Ascending aorta (tissue), 2 donors: ENCODE measurements at regions not wholly inside any gene's neighbourhood (a gene's known extent, or its start where the extent isn't known, plus 50 kb on each side); places are given as distances from the start of the nearest gene placed in this dataset.
A peak's percentile ranks its signal among the peaks of the same experiment; 100 is the strongest.
"Not testable (repeated sequence)": the region's sequence is repeated elsewhere in the genome, so short reads cannot be mapped to it uniquely, and the experiment has no call there.

ENCODE experiments used
- DNase-seq, 2 donors: peaks; one replicate each; pipeline ENCODE4 v3.0.0-alpha.2; 2019; ENCODE audit warnings: low spot score in 2 of 2
- H3K27ac ChIP-seq, 2 donors: fragments of 200-600 bp; sonication (generic); one replicate each; pipeline ENCODE4 v1.5.1; 2016 to 2017; ENCODE audit warnings: mild to moderate bottlenecking in 1 of 2
- H3K27me3 ChIP-seq: fragments of 200-600 bp; sonication (generic); one replicate; pipeline ENCODE4 v1.5.1; 2017
- H3K36me3 ChIP-seq, 2 donors: fragments of 200-600 bp; sonication (generic); one replicate each; pipeline ENCODE4 v1.5.1; 2016
- H3K4me1 ChIP-seq, 2 donors: fragments of 200-600 bp; sonication (generic); one replicate each; pipeline ENCODE4 v1.5.1; 2016 to 2017; ENCODE audit warnings: mild to moderate bottlenecking in 1 of 2
- H3K4me3 ChIP-seq, 2 donors: fragments of 200-600 bp; sonication (generic); one replicate each; pipeline ENCODE4 v1.5.1; 2016 to 2017; ENCODE audit warnings: mild to moderate bottlenecking in 1 of 2
- H3K9me3 ChIP-seq, 2 donors: fragments of 200-600 bp; sonication (generic); one replicate each; pipeline ENCODE4 v1.5.1; 2016
- intact Hi-C: fragments of 100-400 bp; cut with DNase I; formaldehyde crosslinking; loops from one replicate; pipeline ENCODE4 v1.15.1; 2023
- TF ChIP-seq, protein P1 (sequence below), 3 experiments: fragments of 200-600 bp in 2 of 3; fragments of 450-650 bp in 1 of 3; sonication (generic) in 2 of 3; IDR thresholded peaks; one replicate each; pipeline ENCODE4 v1.5.1; 2016 to 2019; ENCODE audit warnings: antibody characterized with exemption in 3 of 3, mild to moderate bottlenecking in 1 of 3, moderate library complexity in 1 of 3

DNA sequence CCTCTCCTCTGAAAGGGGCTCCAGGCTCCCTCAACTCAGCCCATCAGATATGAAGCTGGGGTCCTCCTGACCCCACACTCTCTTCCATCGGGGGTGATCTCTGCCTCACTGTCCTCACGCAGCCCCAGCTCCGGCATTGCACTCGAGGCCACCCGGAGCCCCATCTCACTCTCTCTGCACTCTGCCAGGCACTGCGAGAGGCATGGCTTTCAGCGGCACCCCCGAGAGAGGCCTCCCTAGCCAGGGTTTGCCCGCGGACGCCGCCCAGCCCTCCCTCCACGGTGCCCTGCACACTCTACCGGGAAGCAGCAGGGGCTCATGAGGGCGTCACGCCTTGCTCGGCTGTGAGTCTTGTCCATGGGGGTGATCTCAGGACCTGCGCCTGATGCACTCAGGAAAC lies 436.2 kb downstream of the BRD1 start:
- H3K27ac ChIP-seq = no peak overlapping the region
- TF ChIP-seq, protein P1, sequence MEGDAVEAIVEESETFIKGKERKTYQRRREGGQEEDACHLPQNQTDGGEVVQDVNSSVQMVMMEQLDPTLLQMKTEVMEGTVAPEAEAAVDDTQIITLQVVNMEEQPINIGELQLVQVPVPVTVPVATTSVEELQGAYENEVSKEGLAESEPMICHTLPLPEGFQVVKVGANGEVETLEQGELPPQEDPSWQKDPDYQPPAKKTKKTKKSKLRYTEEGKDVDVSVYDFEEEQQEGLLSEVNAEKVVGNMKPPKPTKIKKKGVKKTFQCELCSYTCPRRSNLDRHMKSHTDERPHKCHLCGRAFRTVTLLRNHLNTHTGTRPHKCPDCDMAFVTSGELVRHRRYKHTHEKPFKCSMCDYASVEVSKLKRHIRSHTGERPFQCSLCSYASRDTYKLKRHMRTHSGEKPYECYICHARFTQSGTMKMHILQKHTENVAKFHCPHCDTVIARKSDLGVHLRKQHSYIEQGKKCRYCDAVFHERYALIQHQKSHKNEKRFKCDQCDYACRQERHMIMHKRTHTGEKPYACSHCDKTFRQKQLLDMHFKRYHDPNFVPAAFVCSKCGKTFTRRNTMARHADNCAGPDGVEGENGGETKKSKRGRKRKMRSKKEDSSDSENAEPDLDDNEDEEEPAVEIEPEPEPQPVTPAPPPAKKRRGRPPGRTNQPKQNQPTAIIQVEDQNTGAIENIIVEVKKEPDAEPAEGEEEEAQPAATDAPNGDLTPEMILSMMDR (IDR thresholded peaks at IDR 0.05) = no peak
- H3K36me3 ChIP-seq = no peaks in the 10 kb centered on the region
- no peaks in the 10 kb centered on the region for H3K27me3 ChIP-seq
- DNase-seq = peak in 1 of 2 donors; percentile 22
- no peak overlapping the region for H3K4me3 ChIP-seq
- H3K4me1 ChIP-seq = no peaks in the 10 kb centered on the region
- H3K9me3 ChIP-seq = peaks cover 0 to 4% of the 10 kb centered on the region in 2 donors
- intact Hi-C loops = no loop called here

DNA sequence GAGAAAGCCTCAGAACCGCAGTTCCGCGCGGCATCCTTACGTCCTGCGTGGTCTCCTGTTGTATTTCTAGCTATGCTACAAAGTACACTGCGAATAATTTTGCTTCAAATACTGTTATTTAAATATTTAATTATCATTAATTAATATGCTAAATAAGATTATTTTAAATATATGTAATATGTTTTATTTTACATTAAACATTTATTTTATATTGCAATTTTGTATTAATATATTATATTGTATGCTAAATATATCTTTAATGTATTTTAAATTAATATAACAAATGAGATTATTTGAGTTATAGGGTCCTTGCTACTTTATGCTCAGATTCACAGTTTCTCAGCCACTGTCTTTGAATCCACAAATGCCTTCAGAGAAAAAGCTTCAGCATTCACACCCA lies 436.7 kb downstream of the BRD1 start:
- intact Hi-C loops = no loop called here
- Histone ChIP-seq H3K9me3 (peaks cover 0 to 4% of the 10 kb centered on the region in 2 donors), H3K4me1 (no peaks in the 10 kb centered on the region), H3K36me3 (no peaks in the 10 kb centered on the region), H3K4me3 (no peak overlapping the region), H3K27me3 (no peaks in the 10 kb centered on the region), H3K27ac (no peak overlapping the region)
- TF ChIP-seq, protein P1 (IDR thresholded peaks at IDR 0.05) = no peak
- DNase-seq = no peak

DNA sequence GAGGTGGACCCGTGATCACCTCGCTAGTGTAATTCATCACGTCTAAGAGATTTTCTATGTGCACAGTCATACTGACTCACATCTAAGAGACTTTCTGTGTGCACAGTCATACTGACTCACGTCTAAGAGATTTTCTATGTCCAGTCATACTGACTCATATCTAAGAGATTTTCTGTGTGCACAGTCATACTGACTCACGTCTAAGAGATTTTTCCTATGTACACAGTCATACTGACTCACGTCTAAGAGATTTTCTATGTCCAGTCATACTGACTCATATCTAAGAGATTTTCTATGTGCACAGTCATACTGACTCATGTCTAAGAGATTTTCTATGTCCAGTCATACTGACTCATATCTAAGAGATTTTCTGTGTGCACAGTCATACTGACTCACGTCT lies 443.8 kb downstream of the BRD1 start:
- H3K9me3 ChIP-seq, DNase-seq, H3K4me1 ChIP-seq, intact Hi-C loops, H3K27me3 ChIP-seq, H3K36me3 ChIP-seq, H3K27ac ChIP-seq, H3K4me3 ChIP-seq: not testable (repeated sequence)

DNA sequence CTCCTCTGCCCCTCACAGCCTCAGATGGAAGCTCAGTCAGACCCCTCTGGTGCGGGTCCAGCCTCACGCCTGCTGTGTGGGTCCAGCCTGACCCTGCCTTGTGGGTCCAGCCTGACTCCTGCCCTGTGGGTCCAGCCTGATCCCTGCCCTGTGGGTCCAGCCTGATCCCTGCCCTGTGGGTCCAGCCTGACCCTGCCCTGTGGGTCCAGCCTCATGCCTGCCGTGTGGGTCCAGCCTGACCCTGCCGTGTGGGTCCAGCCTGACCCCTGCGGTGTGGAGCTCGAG lies 445.3 kb downstream of the BRD1 start:
- TF ChIP-seq, protein P1 (IDR thresholded peaks at IDR 0.05) = no peak
- Histone ChIP-seq H3K27me3 (no peaks in the 10 kb centered on the region), H3K4me1 (no peaks in the 10 kb centered on the region), H3K4me3 (no peak overlapping the region), H3K27ac (no peak overlapping the region), H3K36me3 (no peaks in the 10 kb centered on the region), H3K9me3 (no peaks in the 10 kb centered on the region)
- DNase-seq = peak in 1 of 2 donors; percentile 27
- intact Hi-C loops = no loop called here

DNA sequence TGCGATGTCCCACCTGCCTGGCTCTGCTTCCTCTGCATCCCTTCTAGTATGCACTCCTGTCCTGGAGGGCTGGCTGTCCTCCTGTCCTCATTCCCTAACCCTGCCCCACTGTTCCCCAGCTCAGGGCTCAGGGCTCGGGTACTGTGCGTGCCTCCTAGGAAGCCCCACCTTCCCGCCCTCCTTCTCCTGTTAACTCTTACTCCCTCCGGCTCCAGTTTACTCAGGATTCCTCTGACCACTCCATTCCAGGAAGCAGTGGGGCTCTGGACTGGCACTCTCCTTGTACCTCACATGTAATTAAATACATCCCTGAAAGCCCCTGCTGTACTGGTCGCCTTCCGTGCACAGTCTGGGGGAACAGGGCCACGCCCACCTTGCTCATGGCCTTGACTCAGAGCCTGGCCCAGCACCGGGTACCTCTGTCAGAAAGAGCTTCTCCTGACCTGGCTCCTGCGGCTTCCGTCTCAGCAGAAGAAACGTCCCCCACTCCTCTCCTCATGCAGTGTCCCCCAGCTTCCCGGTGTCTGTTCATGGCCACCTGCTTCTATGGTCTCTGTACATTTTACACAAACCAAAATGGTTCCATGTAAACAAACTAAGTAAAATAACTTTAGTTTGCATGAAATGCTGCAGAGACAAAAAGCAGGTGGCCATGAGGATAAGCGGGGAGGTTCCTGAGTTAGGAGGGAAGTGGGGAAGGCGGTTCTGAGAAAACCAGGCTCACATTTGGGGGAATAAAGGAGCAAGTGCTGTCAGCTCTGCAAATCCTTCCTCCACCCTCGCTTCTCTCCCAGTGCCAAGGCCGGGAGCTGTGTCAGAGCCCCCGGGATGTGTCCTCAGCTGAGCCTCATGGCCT lies 445.9 kb downstream of the BRD1 start:
- intact Hi-C loops = no loop called here

DNA sequence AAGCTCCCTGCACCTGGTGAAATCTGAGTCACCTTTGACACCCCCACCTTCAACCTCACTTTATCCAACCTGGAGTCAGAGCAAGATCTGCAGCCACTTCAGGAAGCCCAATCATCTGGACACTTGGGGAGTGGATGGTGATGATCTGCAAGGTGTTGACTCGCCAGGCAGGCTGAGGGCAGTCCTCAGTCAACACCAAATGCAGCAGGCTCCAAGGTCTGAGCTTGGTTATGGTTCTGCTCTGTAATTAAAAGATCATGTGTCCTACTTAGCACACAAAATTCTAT lies 446.9 kb downstream of the BRD1 start:
- Histone ChIP-seq H3K9me3 (no peaks in the 10 kb centered on the region), H3K27ac (no peak overlapping the region), H3K4me1 (no peaks in the 10 kb centered on the region), H3K27me3 (no peaks in the 10 kb centered on the region), H3K4me3 (no peak overlapping the region), H3K36me3 (no peaks in the 10 kb centered on the region)
- no peak for DNase-seq
- intact Hi-C loops = no loop called here
- TF ChIP-seq, protein P1 (IDR thresholded peaks at IDR 0.05) = no peak

More for the DNA sequence above, 445.9 kb downstream of the BRD1 start:
- no peaks in the 10 kb centered on the region for H3K4me1 ChIP-seq
- no peaks in the 10 kb centered on the region for H3K9me3 ChIP-seq
- peak in 1 of 2 donors; percentile 21 for DNase-seq
- H3K27me3 ChIP-seq = no peaks in the 10 kb centered on the region
- H3K36me3 ChIP-seq = no peaks in the 10 kb centered on the region
- H3K27ac ChIP-seq = no peak overlapping the region
- no peak overlapping the region for H3K4me3 ChIP-seq
- TF ChIP-seq, protein P1 (IDR thresholded peaks at IDR 0.05) = no peak
